ENCODE measurements at regions not wholly inside any gene's neighbourhood (a gene's known extent, or its start where the extent isn't known, plus 50 kb on each side); places are given as distances from the start of the nearest gene placed in this dataset.

GRCh38 chr3:146345900-146346299 lies 95.0 kb upstream of the PLSCR4 start:
- H3K4me3 ChIP-seq (ENCODE audit: low read depth in 1 of 3, low read length in 3 of 3): no peak overlapping the region
- WGBS, 3 donors: 71 to 74% (median 72%) methylated on average over 2 of the region's 2 CpGs
- no peaks in the 10 kb centered on the region for H3K36me3 ChIP-seq (ENCODE audit: control insufficient read depth in 3 of 3, insufficient read depth in 2 of 3, low read depth in 1 of 3, low read length in 3 of 3)
- no peaks in the 10 kb centered on the region for H3K9me3 ChIP-seq (ENCODE audit: control insufficient read depth in 2 of 2, insufficient read depth in 1 of 2, low read depth in 1 of 2, low read length in 1 of 2)
- no peak overlapping the region for H3K27ac ChIP-seq (ENCODE audit: low read depth in 1 of 3, low read length in 2 of 3)
- H3K4me1 ChIP-seq (ENCODE audit: control insufficient read depth in 3 of 3, insufficient read depth in 2 of 3, low read depth in 1 of 3, low read length in 2 of 3): no peaks in the 10 kb centered on the region
- FAIRE-seq (no peak), DNase-seq (no peak)
- no peaks in the 10 kb centered on the region for H3K27me3 ChIP-seq (ENCODE audit: control insufficient read depth in 3 of 3, insufficient read depth in 3 of 3, low read length in 3 of 3)

DNA sequence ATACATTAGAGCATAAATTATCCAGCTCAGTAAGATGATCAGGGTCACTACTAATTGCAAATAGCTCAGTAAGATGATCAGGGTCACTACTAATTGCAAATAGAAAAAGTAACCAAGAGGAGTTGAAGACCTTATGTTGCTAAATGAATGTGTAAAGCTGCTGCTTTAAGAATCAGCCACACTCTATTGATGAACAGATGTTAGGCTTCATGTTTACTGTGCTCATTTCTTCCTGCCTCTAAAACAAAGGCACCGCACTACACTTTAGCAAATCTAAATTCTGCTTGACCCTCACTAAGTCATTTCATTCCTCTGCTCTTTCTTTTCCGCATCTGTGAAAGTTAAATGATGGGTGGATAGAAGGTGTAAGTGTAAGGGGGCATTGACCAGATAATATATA lies 92.6 kb upstream of the PLSCR4 start:
- WGBS, 3 donors: 32 to 42% (median 38%) methylated on average over 2 of the region's 2 CpGs
- Histone ChIP-seq H3K36me3 (ENCODE audit: control insufficient read depth in 3 of 3, insufficient read depth in 2 of 3, low read depth in 1 of 3, low read length in 3 of 3) (no peaks in the 10 kb centered on the region), H3K9me3 (ENCODE audit: control insufficient read depth in 2 of 2, insufficient read depth in 1 of 2, low read depth in 1 of 2, low read length in 1 of 2) (no peaks in the 10 kb centered on the region), H3K4me3 (ENCODE audit: low read depth in 1 of 3, low read length in 3 of 3) (no peak overlapping the region), H3K27ac (ENCODE audit: low read depth in 1 of 3, low read length in 2 of 3) (no peak overlapping the region), H3K27me3 (ENCODE audit: control insufficient read depth in 3 of 3, insufficient read depth in 3 of 3, low read length in 3 of 3) (no peaks in the 10 kb centered on the region), H3K4me1 (ENCODE audit: control insufficient read depth in 3 of 3, insufficient read depth in 2 of 3, low read depth in 1 of 3, low read length in 2 of 3) (no peaks in the 10 kb centered on the region)
- FAIRE-seq (no peak), DNase-seq (no peak)

DNA sequence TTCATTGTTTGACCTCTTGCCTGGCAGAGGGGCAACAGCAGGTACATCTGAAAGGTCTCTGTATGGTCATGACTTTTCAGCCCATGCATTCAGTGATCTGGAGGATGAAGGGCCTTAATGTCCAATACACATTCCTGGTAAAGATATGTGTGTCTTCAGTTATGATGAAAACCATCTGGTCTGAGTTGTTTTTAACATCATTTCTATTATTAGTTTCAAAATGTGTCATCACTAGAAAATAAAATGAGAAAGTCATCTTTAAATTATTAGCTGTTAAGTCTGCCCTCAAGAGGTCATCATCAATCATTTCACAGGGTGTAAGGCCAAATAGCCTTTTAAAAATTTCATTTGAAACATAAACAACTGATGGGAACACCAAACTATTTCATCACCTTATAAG lies 92.1 kb upstream of the PLSCR4 start:
- DNase-seq (no peak), FAIRE-seq (no peak)
- no peak overlapping the region for H3K27ac ChIP-seq (ENCODE audit: low read depth in 1 of 3, low read length in 2 of 3)
- H3K9me3 ChIP-seq (ENCODE audit: control insufficient read depth in 2 of 2, insufficient read depth in 1 of 2, low read depth in 1 of 2, low read length in 1 of 2): no peaks in the 10 kb centered on the region
- H3K36me3 ChIP-seq (ENCODE audit: control insufficient read depth in 3 of 3, insufficient read depth in 2 of 3, low read depth in 1 of 3, low read length in 3 of 3): no peaks in the 10 kb centered on the region
- no peaks in the 10 kb centered on the region for H3K4me1 ChIP-seq (ENCODE audit: control insufficient read depth in 3 of 3, insufficient read depth in 2 of 3, low read depth in 1 of 3, low read length in 2 of 3)
- no peaks in the 10 kb centered on the region for H3K27me3 ChIP-seq (ENCODE audit: control insufficient read depth in 3 of 3, insufficient read depth in 3 of 3, low read length in 3 of 3)
- H3K4me3 ChIP-seq (ENCODE audit: low read depth in 1 of 3, low read length in 3 of 3): no peak overlapping the region

DNA sequence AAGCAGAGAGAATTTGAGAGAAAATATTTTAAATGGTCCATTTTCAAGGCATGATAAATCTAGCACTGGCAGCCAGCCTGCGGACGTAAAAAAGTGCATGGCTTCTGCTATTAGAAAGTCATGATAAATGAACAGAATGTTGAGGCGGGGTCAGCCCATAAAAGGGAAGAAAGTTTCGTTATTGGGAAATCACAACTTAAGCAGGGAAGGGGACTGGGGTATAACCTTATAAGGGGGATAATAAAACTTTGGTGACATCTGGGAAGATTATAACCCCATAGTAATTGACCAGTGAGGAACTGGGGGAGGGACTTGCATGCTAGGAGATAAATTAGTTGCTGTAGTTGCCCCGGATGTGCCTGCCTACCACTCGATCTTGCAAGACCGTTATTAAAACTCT lies 88.4 kb upstream of the PLSCR4 start:
- 75 to 83% (median 82%) methylated on average over 7 of the region's 7 CpGs for WGBS, 3 donors
- Histone ChIP-seq H3K4me1 (ENCODE audit: control insufficient read depth in 3 of 3, insufficient read depth in 2 of 3, low read depth in 1 of 3, low read length in 2 of 3) (no peaks in the 10 kb centered on the region), H3K27me3 (ENCODE audit: control insufficient read depth in 3 of 3, insufficient read depth in 3 of 3, low read length in 3 of 3) (no peaks in the 10 kb centered on the region), H3K9me3 (ENCODE audit: control insufficient read depth in 2 of 2, insufficient read depth in 1 of 2, low read depth in 1 of 2, low read length in 1 of 2) (no peaks in the 10 kb centered on the region), H3K4me3 (ENCODE audit: low read depth in 1 of 3, low read length in 3 of 3) (no peak overlapping the region), H3K36me3 (ENCODE audit: control insufficient read depth in 3 of 3, insufficient read depth in 2 of 3, low read depth in 1 of 3, low read length in 3 of 3) (no peaks in the 10 kb centered on the region), H3K27ac (ENCODE audit: low read depth in 1 of 3, low read length in 2 of 3) (no peak overlapping the region)
- FAIRE-seq (no peak), DNase-seq (no peak)

- Histone ChIP-seq H3K36me3 (ENCODE audit: control insufficient read depth in 3 of 3, insufficient read depth in 2 of 3, low read depth in 1 of 3, low read length in 3 of 3) (no peaks in the 10 kb centered on the region), H3K4me3 (ENCODE audit: low read depth in 1 of 3, low read length in 3 of 3) (no peak overlapping the region), H3K9me3 (ENCODE audit: control insufficient read depth in 2 of 2, insufficient read depth in 1 of 2, low read depth in 1 of 2, low read length in 1 of 2) (no peaks in the 10 kb centered on the region), H3K27me3 (ENCODE audit: control insufficient read depth in 3 of 3, insufficient read depth in 3 of 3, low read length in 3 of 3) (no peaks in the 10 kb centered on the region), H3K27ac (ENCODE audit: low read depth in 1 of 3, low read length in 2 of 3) (no peak overlapping the region), H3K4me1 (ENCODE audit: control insufficient read depth in 3 of 3, insufficient read depth in 2 of 3, low read depth in 1 of 3, low read length in 2 of 3) (no peaks in the 10 kb centered on the region)
- DNase-seq: no peak
- 88 to 91% (median 89%) methylated on average over 7 of the region's 7 CpGs for WGBS, 3 donors
- FAIRE-seq: no peak
Measured at GRCh38 chr3:146337991-146338390, 87.1 kb upstream of the PLSCR4 start.

DNA sequence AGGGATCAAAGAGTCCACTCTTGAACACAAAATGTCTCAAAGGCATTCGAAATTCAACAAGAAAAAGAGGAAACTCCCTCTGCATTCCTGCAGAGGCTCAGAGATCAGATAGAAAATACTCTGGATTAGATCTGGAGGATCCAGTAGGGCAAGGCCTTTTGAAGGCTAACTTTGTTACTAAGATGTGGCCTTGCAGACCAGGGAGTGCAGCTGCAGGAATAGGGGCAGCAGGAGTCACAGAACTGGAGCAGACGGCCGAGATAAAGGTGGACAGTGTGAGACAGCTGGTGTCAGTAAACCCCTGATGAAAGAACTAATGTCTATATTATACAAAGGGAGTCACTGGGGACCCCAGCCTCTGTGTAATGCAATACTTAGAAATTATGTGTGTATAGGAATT lies 84.5 kb upstream of the PLSCR4 start:
- no peak for FAIRE-seq

DNA sequence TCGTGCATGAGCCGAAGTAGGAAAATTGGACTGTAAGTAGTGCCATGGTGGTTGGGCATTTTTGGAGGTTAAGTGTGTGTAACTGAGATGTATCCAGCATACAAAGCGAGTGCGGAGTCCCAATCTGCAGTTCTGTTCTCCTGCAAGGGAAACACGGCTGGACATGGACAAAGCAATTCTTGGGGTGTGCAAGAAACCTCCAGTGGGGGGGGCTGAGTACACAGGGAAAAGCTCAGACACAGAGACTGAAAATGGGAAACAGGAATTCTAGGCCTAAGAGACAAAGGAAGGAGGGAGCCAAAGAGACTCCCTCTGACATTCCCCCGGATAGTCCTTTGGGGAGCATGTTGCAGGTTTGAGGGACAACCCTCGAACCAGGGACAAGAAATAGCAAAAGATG lies 83.2 kb upstream of the PLSCR4 start:
- Histone ChIP-seq H3K4me1 (ENCODE audit: control insufficient read depth in 3 of 3, insufficient read depth in 2 of 3, low read depth in 1 of 3, low read length in 2 of 3) (no peaks in the 10 kb centered on the region), H3K9me3 (ENCODE audit: control insufficient read depth in 2 of 2, insufficient read depth in 1 of 2, low read depth in 1 of 2, low read length in 1 of 2) (no peaks in the 10 kb centered on the region), H3K27ac (ENCODE audit: low read depth in 1 of 3, low read length in 2 of 3) (no peak overlapping the region), H3K27me3 (ENCODE audit: control insufficient read depth in 3 of 3, insufficient read depth in 3 of 3, low read length in 3 of 3) (no peaks in the 10 kb centered on the region), H3K4me3 (ENCODE audit: low read depth in 1 of 3, low read length in 3 of 3) (no peak overlapping the region), H3K36me3 (ENCODE audit: control insufficient read depth in 3 of 3, insufficient read depth in 2 of 3, low read depth in 1 of 3, low read length in 3 of 3) (no peaks in the 10 kb centered on the region)
- DNase-seq: peak; percentile 4 to 21
- WGBS, 3 donors: 86 to 89% (median 88%) methylated on average over 7 of the region's 7 CpGs
- FAIRE-seq: no peak

More for the DNA sequence above, 84.5 kb upstream of the PLSCR4 start:
- H3K9me3 ChIP-seq (ENCODE audit: control insufficient read depth in 2 of 2, insufficient read depth in 1 of 2, low read depth in 1 of 2, low read length in 1 of 2): no peaks in the 10 kb centered on the region
- no peaks in the 10 kb centered on the region for H3K36me3 ChIP-seq (ENCODE audit: control insufficient read depth in 3 of 3, insufficient read depth in 2 of 3, low read depth in 1 of 3, low read length in 3 of 3)
- no peak overlapping the region for H3K4me3 ChIP-seq (ENCODE audit: low read depth in 1 of 3, low read length in 3 of 3)
- no peak overlapping the region for H3K27ac ChIP-seq (ENCODE audit: low read depth in 1 of 3, low read length in 2 of 3)
- no peaks in the 10 kb centered on the region for H3K27me3 ChIP-seq (ENCODE audit: control insufficient read depth in 3 of 3, insufficient read depth in 3 of 3, low read length in 3 of 3)
- H3K4me1 ChIP-seq (ENCODE audit: control insufficient read depth in 3 of 3, insufficient read depth in 2 of 3, low read depth in 1 of 3, low read length in 2 of 3): no peaks in the 10 kb centered on the region
- no peak for DNase-seq
- WGBS, 3 donors: 80 to 90% (median 81%) methylated on average over 3 of the region's 3 CpGs

- peak; percentile 96 for FAIRE-seq
- no peaks in the 10 kb centered on the region for H3K4me1 ChIP-seq (ENCODE audit: control insufficient read depth in 3 of 3, insufficient read depth in 2 of 3, low read depth in 1 of 3, low read length in 2 of 3)
- H3K27me3 ChIP-seq (ENCODE audit: control insufficient read depth in 3 of 3, insufficient read depth in 3 of 3, low read length in 3 of 3): no peaks in the 10 kb centered on the region
- H3K27ac ChIP-seq (ENCODE audit: low read depth in 1 of 3, low read length in 2 of 3): no peak overlapping the region
- no peak for DNase-seq
- no peaks in the 10 kb centered on the region for H3K36me3 ChIP-seq (ENCODE audit: control insufficient read depth in 3 of 3, insufficient read depth in 2 of 3, low read depth in 1 of 3, low read length in 3 of 3)
- no peak overlapping the region for H3K4me3 ChIP-seq (ENCODE audit: low read depth in 1 of 3, low read length in 3 of 3)
- no peaks in the 10 kb centered on the region for H3K9me3 ChIP-seq (ENCODE audit: control insufficient read depth in 2 of 2, insufficient read depth in 1 of 2, low read depth in 1 of 2, low read length in 1 of 2)
Measured at GRCh38 chr3:146331967-146332366, 81.1 kb upstream of the PLSCR4 start.

- Histone ChIP-seq H3K27me3 (ENCODE audit: control insufficient read depth in 3 of 3, insufficient read depth in 3 of 3, low read length in 3 of 3) (no peaks in the 10 kb centered on the region), H3K4me3 (ENCODE audit: low read depth in 1 of 3, low read length in 3 of 3) (no peak overlapping the region), H3K27ac (ENCODE audit: low read depth in 1 of 3, low read length in 2 of 3) (no peak overlapping the region), H3K4me1 (ENCODE audit: control insufficient read depth in 3 of 3, insufficient read depth in 2 of 3, low read depth in 1 of 3, low read length in 2 of 3) (no peaks in the 10 kb centered on the region), H3K9me3 (ENCODE audit: control insufficient read depth in 2 of 2, insufficient read depth in 1 of 2, low read depth in 1 of 2, low read length in 1 of 2) (peaks cover 0 to 2% of the 10 kb centered on the region in 2 donors), H3K36me3 (ENCODE audit: control insufficient read depth in 3 of 3, insufficient read depth in 2 of 3, low read depth in 1 of 3, low read length in 3 of 3) (no peaks in the 10 kb centered on the region)
- WGBS, 3 donors: 23 to 34% (median 34%) methylated on average over 4 of the region's 4 CpGs
- DNase-seq (peak; percentile 49 to 61), FAIRE-seq (peak; percentile 53)
Measured at GRCh38 chr3:146326875-146327543, 76.1 kb upstream of the PLSCR4 start.
